ENCODE measurements at regions not wholly inside any gene's neighbourhood (a gene's known extent, or its start where the extent isn't known, plus 50 kb on each side); places are given as distances from the start of the nearest gene placed in this dataset.
"Not testable (repeated sequence)": the region's sequence is repeated elsewhere in the genome, so short reads cannot be mapped to it uniquely, and the experiment has no call there.

DNA sequence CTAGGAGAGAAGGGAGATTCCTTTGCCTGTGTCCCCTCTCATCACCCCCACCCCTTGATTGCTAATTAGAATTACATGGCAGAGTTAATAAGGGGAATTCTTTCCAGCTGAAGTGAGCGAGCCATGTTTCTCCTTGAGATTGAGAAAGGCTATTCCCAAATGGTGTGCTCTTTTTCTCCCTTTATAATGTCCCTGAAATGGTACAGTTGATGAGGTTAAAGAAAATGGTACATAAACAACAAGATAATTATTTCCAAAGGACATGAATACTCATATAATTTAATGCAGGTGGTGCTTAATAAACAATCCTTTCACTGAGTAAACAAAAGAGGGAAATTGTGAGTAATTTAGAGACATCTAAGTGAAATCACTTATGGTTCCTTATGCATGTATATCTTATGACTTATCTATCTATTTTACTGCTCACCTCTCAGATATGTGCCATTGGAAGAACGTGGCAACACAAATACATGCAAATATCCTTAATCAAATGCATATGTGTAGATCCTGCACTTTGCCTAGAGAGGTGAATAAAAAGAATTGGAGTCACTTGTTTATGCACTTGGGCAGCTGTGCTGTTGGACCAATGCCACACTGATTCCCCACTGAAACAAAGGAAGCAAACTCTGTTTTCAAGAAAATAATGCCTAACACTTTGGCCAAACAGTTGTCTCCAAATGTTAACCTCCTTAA lies 106.6 kb upstream of the WDR44 start:
- 50 to 71% methylated on average over 2 of the region's 2 CpGs for WGBS, 2 donors
- no peak overlapping the region for H3K27ac ChIP-seq (ENCODE audit: low read depth in 1 of 2, low read length in 1 of 2)
- TF ChIP-seq, protein P1, sequence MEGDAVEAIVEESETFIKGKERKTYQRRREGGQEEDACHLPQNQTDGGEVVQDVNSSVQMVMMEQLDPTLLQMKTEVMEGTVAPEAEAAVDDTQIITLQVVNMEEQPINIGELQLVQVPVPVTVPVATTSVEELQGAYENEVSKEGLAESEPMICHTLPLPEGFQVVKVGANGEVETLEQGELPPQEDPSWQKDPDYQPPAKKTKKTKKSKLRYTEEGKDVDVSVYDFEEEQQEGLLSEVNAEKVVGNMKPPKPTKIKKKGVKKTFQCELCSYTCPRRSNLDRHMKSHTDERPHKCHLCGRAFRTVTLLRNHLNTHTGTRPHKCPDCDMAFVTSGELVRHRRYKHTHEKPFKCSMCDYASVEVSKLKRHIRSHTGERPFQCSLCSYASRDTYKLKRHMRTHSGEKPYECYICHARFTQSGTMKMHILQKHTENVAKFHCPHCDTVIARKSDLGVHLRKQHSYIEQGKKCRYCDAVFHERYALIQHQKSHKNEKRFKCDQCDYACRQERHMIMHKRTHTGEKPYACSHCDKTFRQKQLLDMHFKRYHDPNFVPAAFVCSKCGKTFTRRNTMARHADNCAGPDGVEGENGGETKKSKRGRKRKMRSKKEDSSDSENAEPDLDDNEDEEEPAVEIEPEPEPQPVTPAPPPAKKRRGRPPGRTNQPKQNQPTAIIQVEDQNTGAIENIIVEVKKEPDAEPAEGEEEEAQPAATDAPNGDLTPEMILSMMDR (IDR thresholded peaks at IDR 0.05; ENCODE audit: control extremely low read depth, extremely low read depth): no peak
- ATAC-seq (ENCODE audit: insufficient read depth, low FRiP score) (no peak), DNase-seq (peak; percentile 21 to 43 (median 32))
- no peaks in the 10 kb centered on the region for H3K4me1 ChIP-seq (ENCODE audit: control insufficient read depth in 5 of 5, insufficient read depth in 5 of 5, low read length in 5 of 5)
- no peak overlapping the region for H3K4me3 ChIP-seq
- H3K27me3 ChIP-seq (ENCODE audit: control insufficient read depth in 3 of 3, insufficient read depth in 3 of 3, low read length in 2 of 3): peaks cover 0 to 6% (median 0%) of the 10 kb centered on the region in 3 donors
- no peaks in the 10 kb centered on the region for H3K36me3 ChIP-seq (ENCODE audit: control insufficient read depth in 4 of 4, insufficient read depth in 4 of 4, low read length in 4 of 4)
- no peak overlapping the region for H3K9ac ChIP-seq (ENCODE audit: insufficient read depth in 1 of 2, low read length in 2 of 2)
- peaks cover 0 to 8% (median 0%) of the 10 kb centered on the region in 4 donors for H3K9me3 ChIP-seq (ENCODE audit: control insufficient read depth in 4 of 4, insufficient read depth in 3 of 4, low read length in 3 of 4)

DNA sequence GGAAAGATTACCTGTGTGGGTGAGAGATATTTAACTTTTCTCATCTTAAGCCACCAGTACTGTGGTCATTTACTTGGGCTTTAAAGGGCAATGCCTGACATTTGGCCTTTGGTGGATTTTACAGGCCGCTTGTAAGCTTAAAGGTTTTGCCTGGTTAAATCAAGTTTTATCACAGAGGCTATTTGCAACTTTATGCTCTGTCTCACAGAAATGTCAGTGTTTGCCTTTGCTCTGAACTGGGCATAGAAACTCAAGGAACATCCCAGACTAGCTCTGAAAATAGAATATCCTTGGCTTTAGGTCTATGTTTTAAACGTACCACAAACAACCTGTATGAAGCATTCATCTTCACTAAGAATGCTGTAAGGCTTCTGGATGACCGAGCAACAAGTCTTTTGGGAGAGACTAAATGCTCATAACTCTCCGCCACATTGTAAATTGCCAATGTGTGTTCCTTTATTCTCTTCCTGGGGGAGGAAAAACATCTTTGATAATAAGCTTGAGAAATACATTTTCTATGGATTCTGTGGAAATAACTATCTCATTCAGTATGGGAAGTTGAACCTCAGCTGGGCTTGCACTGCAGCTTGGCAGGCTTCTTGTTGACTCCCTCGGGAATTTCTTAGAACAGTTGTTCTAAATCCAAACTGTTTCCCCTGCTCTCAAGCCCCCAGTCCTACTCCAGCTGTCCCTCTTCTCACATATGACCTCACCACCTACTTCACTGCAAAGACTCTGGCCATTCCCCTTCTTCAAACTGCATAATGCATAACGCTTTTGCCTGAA lies 105.8 kb upstream of the WDR44 start:
- peaks cover 0 to 6% (median 0%) of the 10 kb centered on the region in 3 donors for H3K27me3 ChIP-seq (ENCODE audit: control insufficient read depth in 3 of 3, insufficient read depth in 3 of 3, low read length in 2 of 3)

DNA sequence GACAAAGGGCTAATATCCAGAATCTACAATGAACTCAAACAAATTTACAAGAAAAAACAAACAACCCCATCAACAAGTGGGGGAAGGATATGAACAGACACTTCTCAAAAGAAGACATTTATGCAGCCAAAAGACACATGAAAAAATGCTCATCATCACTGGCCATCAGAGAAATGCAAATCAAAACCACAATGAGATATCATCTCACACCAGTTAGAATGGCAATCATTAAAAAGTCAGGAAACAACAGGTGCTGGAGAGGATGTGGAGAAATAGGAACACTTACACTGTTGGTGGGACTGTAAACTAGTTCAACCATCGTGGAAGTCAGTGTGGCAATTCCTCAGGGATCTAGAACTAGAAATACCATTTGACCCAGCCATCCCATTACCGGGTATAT lies 98.9 kb upstream of the WDR44 start:
- not testable (repeated sequence) for DNase-seq; H3K36me3 ChIP-seq (ENCODE audit: control insufficient read depth in 4 of 4, insufficient read depth in 4 of 4, low read length in 4 of 4); H3K9me3 ChIP-seq (ENCODE audit: control insufficient read depth in 4 of 4, insufficient read depth in 3 of 4, low read length in 3 of 4); H3K4me3 ChIP-seq; ATAC-seq (ENCODE audit: insufficient read depth, low FRiP score); H3K4me1 ChIP-seq (ENCODE audit: control insufficient read depth in 5 of 5, insufficient read depth in 5 of 5, low read length in 5 of 5); H3K27ac ChIP-seq (ENCODE audit: low read depth in 1 of 2, low read length in 1 of 2); H3K9ac ChIP-seq (ENCODE audit: insufficient read depth in 1 of 2, low read length in 2 of 2); H3K27me3 ChIP-seq (ENCODE audit: control insufficient read depth in 3 of 3, insufficient read depth in 3 of 3, low read length in 2 of 3)
- WGBS, 2 donors: 36% methylated on average over 2 of the region's 2 CpGs; no CpG with 5 or more reads in 1 of the 2 donors

More for the DNA sequence above, 105.8 kb upstream of the WDR44 start:
- no peak overlapping the region for H3K9ac ChIP-seq (ENCODE audit: insufficient read depth in 1 of 2, low read length in 2 of 2)
- no peaks in the 10 kb centered on the region for H3K36me3 ChIP-seq (ENCODE audit: control insufficient read depth in 4 of 4, insufficient read depth in 4 of 4, low read length in 4 of 4)
- H3K4me3 ChIP-seq: no peak overlapping the region
- no peak for ATAC-seq (ENCODE audit: insufficient read depth, low FRiP score)
- WGBS, 2 donors: 64 to 86% methylated on average over 6 of the region's 6 CpGs
- H3K4me1 ChIP-seq (ENCODE audit: control insufficient read depth in 5 of 5, insufficient read depth in 5 of 5, low read length in 5 of 5): no peaks in the 10 kb centered on the region
- peak; percentile 21 to 56 (median 40) for DNase-seq
- no peak overlapping the region for H3K27ac ChIP-seq (ENCODE audit: low read depth in 1 of 2, low read length in 1 of 2)
- peaks cover 0 to 6% (median 0%) of the 10 kb centered on the region in 4 donors for H3K9me3 ChIP-seq (ENCODE audit: control insufficient read depth in 4 of 4, insufficient read depth in 3 of 4, low read length in 3 of 4)
- TF ChIP-seq, protein P1 (IDR thresholded peaks at IDR 0.05; ENCODE audit: control extremely low read depth, extremely low read depth): no peak

DNA sequence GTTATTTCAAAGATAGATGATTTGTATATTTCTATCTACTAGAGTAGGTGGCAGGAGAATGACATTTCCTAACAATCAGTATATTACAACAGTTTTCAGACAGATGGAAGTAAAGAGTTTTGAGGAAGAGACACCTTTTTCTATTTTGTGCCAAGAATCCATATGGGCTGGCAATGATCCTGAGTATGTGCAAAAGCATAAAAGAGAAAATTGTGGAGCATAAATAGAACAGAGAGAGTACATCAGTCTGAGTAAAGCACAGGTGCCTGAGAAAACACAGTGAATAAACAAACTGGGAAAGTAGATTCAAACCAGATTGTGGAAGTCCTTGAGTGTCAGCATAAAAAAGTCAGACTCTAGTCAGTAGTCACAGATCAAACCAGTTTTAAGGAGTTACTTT lies 96.8 kb upstream of the WDR44 start:
- Histone ChIP-seq H3K36me3 (ENCODE audit: control insufficient read depth in 4 of 4, insufficient read depth in 4 of 4, low read length in 4 of 4) (no peaks in the 10 kb centered on the region), H3K27ac (ENCODE audit: low read depth in 1 of 2, low read length in 1 of 2) (no peak overlapping the region), H3K27me3 (ENCODE audit: control insufficient read depth in 3 of 3, insufficient read depth in 3 of 3, low read length in 2 of 3) (peaks cover 0 to 2% (median 0%) of the 10 kb centered on the region in 3 donors), H3K4me1 (ENCODE audit: control insufficient read depth in 5 of 5, insufficient read depth in 5 of 5, low read length in 5 of 5) (no peaks in the 10 kb centered on the region), H3K9me3 (ENCODE audit: control insufficient read depth in 4 of 4, insufficient read depth in 3 of 4, low read length in 3 of 4) (no peaks in the 10 kb centered on the region), H3K4me3 (no peak overlapping the region), H3K9ac (ENCODE audit: insufficient read depth in 1 of 2, low read length in 2 of 2) (no peak overlapping the region)
- TF ChIP-seq, protein P1 (IDR thresholded peaks at IDR 0.05; ENCODE audit: control extremely low read depth, extremely low read depth): no peak
- DNase-seq: no peak
- ATAC-seq (ENCODE audit: insufficient read depth, low FRiP score): no peak

Measured in lung (tissue), 11 donors.